AG10803 (cell line): ENCODE measurements at regions not wholly inside any gene's neighbourhood (a gene's known extent, or its start where the extent isn't known, plus 50 kb on each side); places are given as distances from the start of the nearest gene placed in this dataset.

Source experiments
- DNase-seq: peaks from one replicate; pipeline ENCODE4 v3.0.0; 2010; ENCODE audit warnings: low read depth
- H3K4me3 ChIP-seq: 2 replicates; pipeline ENCODE4 v1.5.1; 2011; ENCODE audit warnings: mild to moderate bottlenecking, low read length, control low read depth
- TF ChIP-seq, protein P1 (sequence below): conservative IDR thresholded peaks from 2 replicates; pipeline ENCODE4 v1.5.1; 2011; ENCODE audit warnings: mild to moderate bottlenecking, low read length, control low read depth, inconsistent platforms

DNA sequence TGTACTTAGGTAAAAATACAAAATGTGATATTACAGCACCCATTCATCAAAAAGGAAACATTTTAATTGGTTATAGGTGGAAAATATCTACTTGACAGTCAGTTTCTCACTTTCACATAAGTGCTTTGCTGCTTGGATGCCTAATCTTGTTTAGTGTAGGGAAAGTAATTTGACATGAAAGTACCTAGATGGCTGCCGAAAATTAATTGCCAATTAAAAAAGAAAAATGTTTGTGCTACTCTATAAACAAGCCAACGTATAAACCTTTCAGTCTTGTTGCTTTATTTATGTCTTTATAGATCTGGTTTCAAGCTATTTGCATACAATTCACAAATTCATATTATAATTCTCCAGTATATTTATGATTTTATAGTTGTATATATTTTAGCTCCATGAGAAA lies 729.9 kb downstream of the DACH1 start:
- TF ChIP-seq, protein P1, sequence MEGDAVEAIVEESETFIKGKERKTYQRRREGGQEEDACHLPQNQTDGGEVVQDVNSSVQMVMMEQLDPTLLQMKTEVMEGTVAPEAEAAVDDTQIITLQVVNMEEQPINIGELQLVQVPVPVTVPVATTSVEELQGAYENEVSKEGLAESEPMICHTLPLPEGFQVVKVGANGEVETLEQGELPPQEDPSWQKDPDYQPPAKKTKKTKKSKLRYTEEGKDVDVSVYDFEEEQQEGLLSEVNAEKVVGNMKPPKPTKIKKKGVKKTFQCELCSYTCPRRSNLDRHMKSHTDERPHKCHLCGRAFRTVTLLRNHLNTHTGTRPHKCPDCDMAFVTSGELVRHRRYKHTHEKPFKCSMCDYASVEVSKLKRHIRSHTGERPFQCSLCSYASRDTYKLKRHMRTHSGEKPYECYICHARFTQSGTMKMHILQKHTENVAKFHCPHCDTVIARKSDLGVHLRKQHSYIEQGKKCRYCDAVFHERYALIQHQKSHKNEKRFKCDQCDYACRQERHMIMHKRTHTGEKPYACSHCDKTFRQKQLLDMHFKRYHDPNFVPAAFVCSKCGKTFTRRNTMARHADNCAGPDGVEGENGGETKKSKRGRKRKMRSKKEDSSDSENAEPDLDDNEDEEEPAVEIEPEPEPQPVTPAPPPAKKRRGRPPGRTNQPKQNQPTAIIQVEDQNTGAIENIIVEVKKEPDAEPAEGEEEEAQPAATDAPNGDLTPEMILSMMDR, result no peak
- no peak overlapping the region for H3K4me3 ChIP-seq
- no peak for DNase-seq

DNA sequence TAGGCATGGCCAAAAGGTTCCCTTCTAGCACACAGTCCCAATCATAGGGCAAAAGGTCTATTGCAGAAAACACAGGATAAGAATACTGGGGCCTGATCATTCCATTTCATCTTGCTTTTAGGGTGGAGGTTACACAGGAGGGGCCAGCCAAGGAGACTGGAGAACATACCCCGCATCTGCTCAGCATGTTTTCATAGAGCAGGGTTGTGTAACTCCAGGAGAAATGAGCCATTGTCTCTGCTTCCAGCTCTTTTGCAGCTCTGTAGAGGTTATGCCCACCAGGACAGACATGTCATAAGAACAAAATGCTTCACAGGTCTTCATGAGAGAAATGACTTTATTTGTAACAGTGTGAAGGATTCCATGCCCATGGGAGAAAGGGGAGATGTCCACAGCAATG lies 742.8 kb downstream of the DACH1 start:
- H3K4me3 ChIP-seq, result no peak overlapping the region
- TF ChIP-seq, protein P1, result no peak
- no peak for DNase-seq

DNA sequence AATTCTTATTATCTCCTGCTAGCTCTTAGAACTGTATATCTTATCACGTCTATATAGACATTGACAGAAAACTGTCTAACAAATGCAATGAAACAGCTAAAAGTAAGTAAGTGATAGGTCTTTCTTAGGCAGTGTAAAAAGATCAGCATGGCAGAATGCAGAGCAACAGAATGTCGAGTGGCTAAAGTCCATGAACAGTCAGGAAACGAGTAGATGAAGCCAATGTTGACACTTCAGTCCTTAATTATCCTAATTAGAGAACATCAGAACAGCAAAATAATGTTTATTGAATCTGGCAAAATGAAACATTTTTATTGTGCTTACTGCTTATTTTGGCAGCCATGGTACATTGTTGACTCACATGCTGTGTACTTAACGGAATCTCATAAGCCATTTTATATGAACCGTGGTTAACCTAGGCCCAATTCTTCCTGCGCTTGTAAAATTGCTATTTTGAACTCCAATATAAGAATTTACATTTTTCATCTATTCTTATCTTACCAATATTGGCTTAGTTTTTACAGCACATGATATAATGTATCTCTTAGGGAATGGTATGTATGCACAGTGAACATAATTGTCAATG lies 748.1 kb downstream of the DACH1 start:
- H3K4me3 ChIP-seq, result no peak overlapping the region
- DNase-seq, result no peak
- TF ChIP-seq, protein P1, result no peak

DNA sequence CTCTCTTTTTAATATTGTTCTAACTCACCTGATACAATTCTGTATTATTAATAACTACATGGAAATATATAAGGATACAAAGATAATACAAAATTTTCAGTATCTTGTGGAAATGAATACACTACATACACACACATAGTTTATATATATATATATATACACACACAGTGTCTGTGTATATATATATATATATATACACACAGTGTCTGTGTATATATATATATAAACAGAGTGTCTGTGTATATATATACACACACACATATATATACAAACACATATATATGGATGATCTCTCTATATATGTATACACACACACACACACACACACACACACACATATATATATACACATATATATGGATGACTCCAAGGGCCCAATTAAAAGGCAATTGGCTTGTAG lies 749.1 kb downstream of the DACH1 start:
- DNase-seq, result no peak
- TF ChIP-seq, protein P1, result no peak
- no peak overlapping the region for H3K4me3 ChIP-seq

DNA sequence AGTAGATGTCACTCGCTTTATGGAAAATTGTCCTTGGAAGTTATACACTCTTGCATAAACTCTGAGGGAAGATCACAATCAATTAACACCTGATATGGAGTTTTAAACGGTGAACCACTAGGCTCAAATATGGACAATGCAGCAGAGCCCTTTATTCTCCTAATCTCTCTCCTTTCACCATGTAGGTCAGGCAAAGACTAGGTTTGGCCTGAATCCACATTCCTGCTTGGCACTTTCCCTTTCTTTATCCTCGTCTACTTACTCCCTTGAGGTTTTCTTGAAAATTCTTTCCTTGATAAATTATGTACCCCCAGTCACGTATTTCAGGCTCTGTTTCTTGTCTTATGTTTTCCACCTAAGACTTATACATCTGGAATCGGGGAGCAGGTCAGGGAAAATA lies 751.7 kb downstream of the DACH1 start:
- TF ChIP-seq, protein P1, result no peak
- no peak overlapping the region for H3K4me3 ChIP-seq
- no peak for DNase-seq

DNA sequence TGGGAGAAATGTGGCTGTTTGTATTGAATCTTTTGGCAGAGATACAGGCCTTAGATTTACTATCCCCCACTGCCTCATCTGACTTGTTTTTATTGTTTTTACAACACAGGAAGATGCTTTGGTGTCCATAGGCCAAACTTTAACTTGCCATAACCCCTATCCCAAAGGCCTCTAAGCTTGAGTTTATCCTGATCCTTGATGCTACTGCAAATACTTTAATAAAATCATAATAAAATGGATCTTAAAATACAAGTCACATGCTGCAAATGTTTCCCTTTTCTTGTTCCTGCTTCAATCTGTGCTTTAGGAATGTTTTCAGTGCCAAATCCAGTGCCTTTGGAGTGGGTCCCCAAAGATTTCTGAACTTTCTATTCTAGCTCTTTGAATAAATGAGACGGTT lies 770.6 kb downstream of the DACH1 start:
- H3K4me3 ChIP-seq, result no peak overlapping the region
- TF ChIP-seq, protein P1, result no peak
- no peak for DNase-seq

DNA sequence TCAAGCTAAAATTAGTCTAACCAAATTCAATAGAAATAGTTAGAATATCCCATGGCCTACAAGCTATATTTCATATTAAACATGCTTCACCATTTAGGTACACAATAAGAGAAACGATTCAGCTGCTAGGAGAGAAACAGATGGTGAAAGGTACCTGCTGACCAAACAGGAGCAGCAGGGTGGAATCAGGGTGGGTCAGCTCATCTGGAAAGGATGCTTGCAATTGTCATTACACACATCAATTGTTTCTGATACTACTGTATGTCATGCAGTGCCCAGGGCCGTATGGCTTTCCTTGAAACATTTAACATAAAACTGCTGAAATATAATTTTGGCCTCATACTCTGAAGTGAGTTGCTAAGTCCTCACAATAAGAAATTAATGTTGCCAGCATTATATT lies 776.0 kb downstream of the DACH1 start:
- TF ChIP-seq, protein P1, result no peak
- H3K4me3 ChIP-seq, result no peak overlapping the region
- DNase-seq, result no peak
